ENCODE measurements at regions not wholly inside any gene's neighbourhood (a gene's known extent, or its start where the extent isn't known, plus 50 kb on each side); places are given as distances from the start of the nearest gene placed in this dataset.

DNA sequence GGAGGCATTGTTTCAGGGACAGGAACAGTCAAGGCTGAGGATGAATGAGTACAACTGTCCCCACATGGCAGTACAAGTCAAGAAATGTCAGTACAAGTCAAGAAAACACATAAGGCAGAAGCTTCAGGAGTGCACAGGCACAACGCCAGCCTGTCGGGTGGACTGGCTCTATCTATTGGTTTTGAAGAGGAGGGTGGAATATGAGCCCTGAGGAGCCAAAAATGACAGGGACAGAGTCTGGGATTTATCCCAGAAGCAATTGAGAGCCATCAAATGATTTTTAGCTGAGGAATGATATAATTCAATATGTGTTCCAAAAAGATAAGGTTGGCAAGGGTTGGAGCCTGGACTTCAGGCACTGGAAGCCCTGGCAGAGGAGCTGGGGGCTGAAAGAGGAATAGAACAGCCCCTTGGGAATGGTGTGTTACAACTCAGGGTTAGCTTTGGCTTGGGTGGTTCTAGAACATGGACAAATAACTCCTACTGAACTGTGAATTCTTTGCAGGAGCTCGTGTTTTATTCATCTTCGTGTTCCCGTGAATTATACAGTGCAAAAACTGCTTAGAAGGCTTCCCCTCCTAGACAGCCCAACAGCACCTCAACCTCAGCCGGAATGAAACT is 425.7 kb upstream of the ARID1B start:
- Mint-ChIP-seq H3K27me3 (ENCODE audit: insufficient read depth, low read depth, poor library complexity) (peaks cover 3% of the 10 kb centered on the region), H3K4me3 (no peak overlapping the region), H3K4me1 (no peaks in the 10 kb centered on the region), H3K27ac (no peak overlapping the region), H3K9me3 (no peaks in the 10 kb centered on the region), H3K36me3 (ENCODE audit: low read depth) (no peaks in the 10 kb centered on the region)
- no peaks in the 10 kb centered on the region for H4K20me1 ChIP-seq (replicated peaks; ENCODE audit: insufficient read depth)
- H3K27me3 ChIP-seq (ENCODE audit: insufficient read depth): no peaks in the 10 kb centered on the region
- no peak overlapping the region for H2AFZ ChIP-seq
- H3K4me2 ChIP-seq: no peak overlapping the region
- H3F3A ChIP-seq (replicated peaks; ENCODE audit: low read depth): no peaks in the 10 kb centered on the region
- H3K79me2 ChIP-seq (replicated peaks; ENCODE audit: insufficient read depth): no peaks in the 10 kb centered on the region
- DNase-seq (ENCODE audit: low spot score) (no peak), ATAC-seq (no peak)
- no peaks in the 10 kb centered on the region for H3K36me3 ChIP-seq (ENCODE audit: insufficient read depth)
- no peak overlapping the region for H3K4me3 ChIP-seq
- TF ChIP-seq, protein P1, sequence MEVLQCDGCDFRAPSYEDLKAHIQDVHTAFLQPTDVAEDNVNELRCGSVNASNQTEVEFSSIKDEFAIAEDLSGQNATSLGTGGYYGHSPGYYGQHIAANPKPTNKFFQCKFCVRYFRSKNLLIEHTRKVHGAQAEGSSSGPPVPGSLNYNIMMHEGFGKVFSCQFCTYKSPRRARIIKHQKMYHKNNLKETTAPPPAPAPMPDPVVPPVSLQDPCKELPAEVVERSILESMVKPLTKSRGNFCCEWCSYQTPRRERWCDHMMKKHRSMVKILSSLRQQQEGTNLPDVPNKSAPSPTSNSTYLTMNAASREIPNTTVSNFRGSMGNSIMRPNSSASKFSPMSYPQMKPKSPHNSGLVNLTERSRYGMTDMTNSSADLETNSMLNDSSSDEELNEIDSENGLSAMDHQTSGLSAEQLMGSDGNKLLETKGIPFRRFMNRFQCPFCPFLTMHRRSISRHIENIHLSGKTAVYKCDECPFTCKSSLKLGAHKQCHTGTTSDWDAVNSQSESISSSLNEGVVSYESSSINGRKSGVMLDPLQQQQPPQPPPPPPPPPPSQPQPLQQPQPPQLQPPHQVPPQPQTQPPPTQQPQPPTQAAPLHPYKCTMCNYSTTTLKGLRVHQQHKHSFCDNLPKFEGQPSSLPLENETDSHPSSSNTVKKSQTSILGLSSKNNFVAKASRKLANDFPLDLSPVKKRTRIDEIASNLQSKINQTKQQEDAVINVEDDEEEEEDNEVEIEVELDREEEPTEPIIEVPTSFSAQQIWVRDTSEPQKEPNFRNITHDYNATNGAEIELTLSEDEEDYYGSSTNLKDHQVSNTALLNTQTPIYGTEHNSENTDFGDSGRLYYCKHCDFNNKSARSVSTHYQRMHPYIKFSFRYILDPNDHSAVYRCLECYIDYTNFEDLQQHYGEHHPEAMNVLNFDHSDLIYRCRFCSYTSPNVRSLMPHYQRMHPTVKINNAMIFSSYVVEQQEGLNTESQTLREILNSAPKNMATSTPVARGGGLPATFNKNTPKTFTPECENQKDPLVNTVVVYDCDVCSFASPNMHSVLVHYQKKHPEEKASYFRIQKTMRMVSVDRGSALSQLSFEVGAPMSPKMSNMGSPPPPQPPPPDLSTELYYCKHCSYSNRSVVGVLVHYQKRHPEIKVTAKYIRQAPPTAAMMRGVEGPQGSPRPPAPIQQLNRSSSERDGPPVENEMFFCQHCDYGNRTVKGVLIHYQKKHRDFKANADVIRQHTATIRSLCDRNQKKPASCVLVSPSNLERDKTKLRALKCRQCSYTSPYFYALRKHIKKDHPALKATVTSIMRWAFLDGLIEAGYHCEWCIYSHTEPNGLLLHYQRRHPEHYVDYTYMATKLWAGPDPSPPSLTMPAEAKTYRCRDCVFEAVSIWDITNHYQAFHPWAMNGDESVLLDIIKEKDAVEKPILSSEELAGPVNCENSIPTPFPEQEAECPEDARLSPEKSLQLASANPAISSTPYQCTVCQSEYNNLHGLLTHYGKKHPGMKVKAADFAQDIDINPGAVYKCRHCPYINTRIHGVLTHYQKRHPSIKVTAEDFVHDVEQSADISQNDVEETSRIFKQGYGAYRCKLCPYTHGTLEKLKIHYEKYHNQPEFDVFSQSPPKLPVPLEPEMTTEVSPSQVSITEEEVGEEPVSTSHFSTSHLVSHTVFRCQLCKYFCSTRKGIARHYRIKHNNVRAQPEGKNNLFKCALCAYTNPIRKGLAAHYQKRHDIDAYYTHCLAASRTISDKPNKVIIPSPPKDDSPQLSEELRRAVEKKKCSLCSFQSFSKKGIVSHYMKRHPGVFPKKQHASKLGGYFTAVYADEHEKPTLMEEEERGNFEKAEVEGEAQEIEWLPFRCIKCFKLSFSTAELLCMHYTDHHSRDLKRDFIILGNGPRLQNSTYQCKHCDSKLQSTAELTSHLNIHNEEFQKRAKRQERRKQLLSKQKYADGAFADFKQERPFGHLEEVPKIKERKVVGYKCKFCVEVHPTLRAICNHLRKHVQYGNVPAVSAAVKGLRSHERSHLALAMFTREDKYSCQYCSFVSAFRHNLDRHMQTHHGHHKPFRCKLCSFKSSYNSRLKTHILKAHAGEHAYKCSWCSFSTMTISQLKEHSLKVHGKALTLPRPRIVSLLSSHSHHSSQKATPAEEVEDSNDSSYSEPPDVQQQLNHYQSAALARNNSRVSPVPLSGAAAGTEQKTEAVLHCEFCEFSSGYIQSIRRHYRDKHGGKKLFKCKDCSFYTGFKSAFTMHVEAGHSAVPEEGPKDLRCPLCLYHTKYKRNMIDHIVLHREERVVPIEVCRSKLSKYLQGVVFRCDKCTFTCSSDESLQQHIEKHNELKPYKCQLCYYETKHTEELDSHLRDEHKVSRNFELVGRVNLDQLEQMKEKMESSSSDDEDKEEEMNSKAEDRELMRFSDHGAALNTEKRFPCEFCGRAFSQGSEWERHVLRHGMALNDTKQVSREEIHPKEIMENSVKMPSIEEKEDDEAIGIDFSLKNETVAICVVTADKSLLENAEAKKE (CRISPR knock-in tag; IDR thresholded peaks at IDR 0.05): no peak
- TF ChIP-seq ZNF114 (CRISPR knock-in tag; IDR thresholded peaks at IDR 0.05): no peak
- TF ChIP-seq ETS1 (IDR thresholded peaks at IDR 0.05): no peak
- TF ChIP-seq, protein P2, sequence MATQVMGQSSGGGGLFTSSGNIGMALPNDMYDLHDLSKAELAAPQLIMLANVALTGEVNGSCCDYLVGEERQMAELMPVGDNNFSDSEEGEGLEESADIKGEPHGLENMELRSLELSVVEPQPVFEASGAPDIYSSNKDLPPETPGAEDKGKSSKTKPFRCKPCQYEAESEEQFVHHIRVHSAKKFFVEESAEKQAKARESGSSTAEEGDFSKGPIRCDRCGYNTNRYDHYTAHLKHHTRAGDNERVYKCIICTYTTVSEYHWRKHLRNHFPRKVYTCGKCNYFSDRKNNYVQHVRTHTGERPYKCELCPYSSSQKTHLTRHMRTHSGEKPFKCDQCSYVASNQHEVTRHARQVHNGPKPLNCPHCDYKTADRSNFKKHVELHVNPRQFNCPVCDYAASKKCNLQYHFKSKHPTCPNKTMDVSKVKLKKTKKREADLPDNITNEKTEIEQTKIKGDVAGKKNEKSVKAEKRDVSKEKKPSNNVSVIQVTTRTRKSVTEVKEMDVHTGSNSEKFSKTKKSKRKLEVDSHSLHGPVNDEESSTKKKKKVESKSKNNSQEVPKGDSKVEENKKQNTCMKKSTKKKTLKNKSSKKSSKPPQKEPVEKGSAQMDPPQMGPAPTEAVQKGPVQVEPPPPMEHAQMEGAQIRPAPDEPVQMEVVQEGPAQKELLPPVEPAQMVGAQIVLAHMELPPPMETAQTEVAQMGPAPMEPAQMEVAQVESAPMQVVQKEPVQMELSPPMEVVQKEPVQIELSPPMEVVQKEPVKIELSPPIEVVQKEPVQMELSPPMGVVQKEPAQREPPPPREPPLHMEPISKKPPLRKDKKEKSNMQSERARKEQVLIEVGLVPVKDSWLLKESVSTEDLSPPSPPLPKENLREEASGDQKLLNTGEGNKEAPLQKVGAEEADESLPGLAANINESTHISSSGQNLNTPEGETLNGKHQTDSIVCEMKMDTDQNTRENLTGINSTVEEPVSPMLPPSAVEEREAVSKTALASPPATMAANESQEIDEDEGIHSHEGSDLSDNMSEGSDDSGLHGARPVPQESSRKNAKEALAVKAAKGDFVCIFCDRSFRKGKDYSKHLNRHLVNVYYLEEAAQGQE (IDR thresholded peaks at IDR 0.05; ENCODE audit: unreplicated experiment): no peak
- no peak for TF ChIP-seq JUNB (IDR thresholded peaks at IDR 0.05; ENCODE audit: unreplicated experiment)
- TF ChIP-seq, protein P3, sequence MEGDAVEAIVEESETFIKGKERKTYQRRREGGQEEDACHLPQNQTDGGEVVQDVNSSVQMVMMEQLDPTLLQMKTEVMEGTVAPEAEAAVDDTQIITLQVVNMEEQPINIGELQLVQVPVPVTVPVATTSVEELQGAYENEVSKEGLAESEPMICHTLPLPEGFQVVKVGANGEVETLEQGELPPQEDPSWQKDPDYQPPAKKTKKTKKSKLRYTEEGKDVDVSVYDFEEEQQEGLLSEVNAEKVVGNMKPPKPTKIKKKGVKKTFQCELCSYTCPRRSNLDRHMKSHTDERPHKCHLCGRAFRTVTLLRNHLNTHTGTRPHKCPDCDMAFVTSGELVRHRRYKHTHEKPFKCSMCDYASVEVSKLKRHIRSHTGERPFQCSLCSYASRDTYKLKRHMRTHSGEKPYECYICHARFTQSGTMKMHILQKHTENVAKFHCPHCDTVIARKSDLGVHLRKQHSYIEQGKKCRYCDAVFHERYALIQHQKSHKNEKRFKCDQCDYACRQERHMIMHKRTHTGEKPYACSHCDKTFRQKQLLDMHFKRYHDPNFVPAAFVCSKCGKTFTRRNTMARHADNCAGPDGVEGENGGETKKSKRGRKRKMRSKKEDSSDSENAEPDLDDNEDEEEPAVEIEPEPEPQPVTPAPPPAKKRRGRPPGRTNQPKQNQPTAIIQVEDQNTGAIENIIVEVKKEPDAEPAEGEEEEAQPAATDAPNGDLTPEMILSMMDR (conservative IDR thresholded peaks at IDR 0.05; ENCODE audit: low read depth in 2 of 2): no peak
- no peak for TF ChIP-seq POLR2AphosphoS5 (IDR thresholded peaks at IDR 0.05; ENCODE audit: low read depth)
- TF ChIP-seq EZH2 (IDR thresholded peaks at IDR 0.05; ENCODE audit: low read depth, unreplicated experiment): no peak
- no peak for TF ChIP-seq NANOG (IDR thresholded peaks at IDR 0.05; ENCODE audit: borderline replicate concordance)
- no peak for TF ChIP-seq EZH2phosphoT487 (IDR thresholded peaks at IDR 0.05; ENCODE audit: unreplicated experiment)
- no peak for TF ChIP-seq CREB1 (CRISPR knock-in tag; IDR thresholded peaks at IDR 0.05; ENCODE audit: low read depth)
- no peak for TF ChIP-seq STAT1 (IDR thresholded peaks at IDR 0.05; ENCODE audit: unreplicated experiment)
- no peak for TF ChIP-seq ZNF331 (CRISPR knock-in tag; IDR thresholded peaks at IDR 0.05; ENCODE audit: low read depth)
- H3K4me1 ChIP-seq (ENCODE audit: insufficient read depth): no peaks in the 10 kb centered on the region
- H3K27ac ChIP-seq (ENCODE audit: low read depth): no peak overlapping the region
- no peaks in the 10 kb centered on the region for H3K9me2 ChIP-seq (ENCODE audit: insufficient read depth)

Data from GM23338 (cell line).